Neural progenitor cell (in vitro differentiated cells): ENCODE measurements at regions not wholly inside any gene's neighbourhood (a gene's known extent, or its start where the extent isn't known, plus 50 kb on each side); places are given as distances from the start of the nearest gene placed in this dataset.

Experiments used
- EZH2 ChIP-seq: fragments of 200-600 bp; sonication (generic); IDR thresholded peaks from 2 replicates; pipeline ENCODE4 v1.6.1; 2017; ENCODE audit warnings: antibody characterized with exemption, mild to moderate bottlenecking, moderate library complexity
- EZH2phosphoT487 ChIP-seq: fragments of 200-600 bp; sonication (generic); IDR thresholded peaks from 2 replicates; pipeline ENCODE4 v1.6.1; 2017; ENCODE audit warnings: antibody characterized with exemption
- TF ChIP-seq, protein P1 (sequence below): fragments of 200-600 bp; sonication (generic); IDR thresholded peaks from 2 replicates; pipeline ENCODE4 v1.5.1; 2017; ENCODE audit warnings: antibody characterized with exemption, mild to moderate bottlenecking

DNA sequence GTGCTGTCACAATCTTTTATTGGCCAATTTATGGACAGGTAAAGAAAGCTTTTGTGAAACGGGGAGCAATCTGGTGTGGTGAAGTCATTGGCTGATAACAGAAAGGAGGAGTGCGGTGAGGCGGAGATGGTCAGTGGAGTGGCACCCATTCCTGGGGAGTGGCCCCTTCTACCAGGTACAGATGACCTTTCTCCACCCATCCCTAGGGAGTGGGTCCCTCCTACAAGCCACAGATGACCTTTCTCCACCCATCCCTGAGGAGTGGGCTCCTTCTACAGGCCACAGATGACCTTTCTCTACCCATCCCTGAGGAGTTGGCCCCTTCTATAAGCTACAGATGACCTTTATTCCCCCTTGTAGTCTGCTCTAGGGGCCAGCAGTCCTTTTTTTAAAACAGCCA lies 267.6 kb upstream of the IRX2 start:
- no peak for TF ChIP-seq EZH2
- TF ChIP-seq, protein P1, sequence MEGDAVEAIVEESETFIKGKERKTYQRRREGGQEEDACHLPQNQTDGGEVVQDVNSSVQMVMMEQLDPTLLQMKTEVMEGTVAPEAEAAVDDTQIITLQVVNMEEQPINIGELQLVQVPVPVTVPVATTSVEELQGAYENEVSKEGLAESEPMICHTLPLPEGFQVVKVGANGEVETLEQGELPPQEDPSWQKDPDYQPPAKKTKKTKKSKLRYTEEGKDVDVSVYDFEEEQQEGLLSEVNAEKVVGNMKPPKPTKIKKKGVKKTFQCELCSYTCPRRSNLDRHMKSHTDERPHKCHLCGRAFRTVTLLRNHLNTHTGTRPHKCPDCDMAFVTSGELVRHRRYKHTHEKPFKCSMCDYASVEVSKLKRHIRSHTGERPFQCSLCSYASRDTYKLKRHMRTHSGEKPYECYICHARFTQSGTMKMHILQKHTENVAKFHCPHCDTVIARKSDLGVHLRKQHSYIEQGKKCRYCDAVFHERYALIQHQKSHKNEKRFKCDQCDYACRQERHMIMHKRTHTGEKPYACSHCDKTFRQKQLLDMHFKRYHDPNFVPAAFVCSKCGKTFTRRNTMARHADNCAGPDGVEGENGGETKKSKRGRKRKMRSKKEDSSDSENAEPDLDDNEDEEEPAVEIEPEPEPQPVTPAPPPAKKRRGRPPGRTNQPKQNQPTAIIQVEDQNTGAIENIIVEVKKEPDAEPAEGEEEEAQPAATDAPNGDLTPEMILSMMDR: no peak
- no peak for TF ChIP-seq EZH2phosphoT487
